Osteoblast (primary cell): ENCODE measurements at regions not wholly inside any gene's neighbourhood (a gene's known extent, or its start where the extent isn't known, plus 50 kb on each side); places are given as distances from the start of the nearest gene placed in this dataset.

Experiments
- DNase-seq: peaks from one replicate; pipeline ENCODE4 v3.0.0; 2011; ENCODE audit warnings: low spot score, mixed read lengths; ENCODE audit not compliant: insufficient read length; ENCODE audit errors: missing footprints
- H2AFZ ChIP-seq: 2 replicates; pipeline ENCODE4 v1.6.0; 2011; ENCODE audit warnings: mild to moderate bottlenecking, low read length
- H3K27ac ChIP-seq: 2 replicates; pipeline ENCODE4 v1.5.1; 2011; ENCODE audit warnings: mild to moderate bottlenecking, low read depth, low read length, moderate library complexity
- H3K27me3 ChIP-seq: 2 replicates; pipeline ENCODE4 v1.6.0; 2012; ENCODE audit warnings: mild to moderate bottlenecking, control low read depth, inconsistent platforms, low read length, moderate library complexity; ENCODE audit not compliant: insufficient read depth
- H3K36me3 ChIP-seq: 2 replicates; pipeline ENCODE4 v1.5.1; 2011; ENCODE audit warnings: mild to moderate bottlenecking, low read length, control low read depth, moderate library complexity; ENCODE audit not compliant: insufficient read depth
- H3K4me1 ChIP-seq: 2 replicates; pipeline ENCODE4 v1.5.1; 2011; ENCODE audit warnings: mild to moderate bottlenecking, low read length, control low read depth, moderate library complexity; ENCODE audit not compliant: insufficient read depth
- H3K4me2 ChIP-seq: 2 replicates; pipeline ENCODE4 v1.6.0; 2011; ENCODE audit warnings: mild to moderate bottlenecking, low read length; ENCODE audit not compliant: insufficient read depth
- H3K4me3 ChIP-seq: fragments of 200-600 bp; sonication (generic); 3 replicates; pipeline ENCODE4 v1.5.1; 2012; ENCODE audit warnings: mild to moderate bottlenecking, low read length, inconsistent platforms; ENCODE audit not compliant: insufficient read depth
- H3K79me2 ChIP-seq: 2 replicates; pipeline ENCODE4 v1.6.0; 2012; ENCODE audit warnings: mild to moderate bottlenecking, low read length, control low read depth, inconsistent platforms; ENCODE audit not compliant: insufficient read depth
- H3K9me3 ChIP-seq: 2 replicates; pipeline ENCODE4 v1.5.1; 2011; ENCODE audit warnings: low read depth, low read length, control low read depth
- H4K20me1 ChIP-seq: 2 replicates; pipeline ENCODE4 v1.6.0; 2012; ENCODE audit warnings: mild to moderate bottlenecking, low read length, control low read depth; ENCODE audit not compliant: insufficient read depth
- TF ChIP-seq, protein P1 (sequence below): IDR thresholded peaks from 2 replicates; pipeline ENCODE4 v1.5.1; 2011; ENCODE audit warnings: mild to moderate bottlenecking, low read depth, low read length, moderate library complexity; ENCODE audit errors: extremely low read depth

GRCh38 chr2:16118611-16119590, 178.6 kb downstream of the MYCN start:
- no peak overlapping the region for H3K4me3 ChIP-seq
- H3K4me2 ChIP-seq = no peak overlapping the region
- DNase-seq = no peak
- no peaks in the 10 kb centered on the region for H3K36me3 ChIP-seq
- no peaks in the 10 kb centered on the region for H4K20me1 ChIP-seq
- no peaks in the 10 kb centered on the region for H3K9me3 ChIP-seq
- no peaks in the 10 kb centered on the region for H3K4me1 ChIP-seq
- no peak overlapping the region for H2AFZ ChIP-seq
- TF ChIP-seq, protein P1, sequence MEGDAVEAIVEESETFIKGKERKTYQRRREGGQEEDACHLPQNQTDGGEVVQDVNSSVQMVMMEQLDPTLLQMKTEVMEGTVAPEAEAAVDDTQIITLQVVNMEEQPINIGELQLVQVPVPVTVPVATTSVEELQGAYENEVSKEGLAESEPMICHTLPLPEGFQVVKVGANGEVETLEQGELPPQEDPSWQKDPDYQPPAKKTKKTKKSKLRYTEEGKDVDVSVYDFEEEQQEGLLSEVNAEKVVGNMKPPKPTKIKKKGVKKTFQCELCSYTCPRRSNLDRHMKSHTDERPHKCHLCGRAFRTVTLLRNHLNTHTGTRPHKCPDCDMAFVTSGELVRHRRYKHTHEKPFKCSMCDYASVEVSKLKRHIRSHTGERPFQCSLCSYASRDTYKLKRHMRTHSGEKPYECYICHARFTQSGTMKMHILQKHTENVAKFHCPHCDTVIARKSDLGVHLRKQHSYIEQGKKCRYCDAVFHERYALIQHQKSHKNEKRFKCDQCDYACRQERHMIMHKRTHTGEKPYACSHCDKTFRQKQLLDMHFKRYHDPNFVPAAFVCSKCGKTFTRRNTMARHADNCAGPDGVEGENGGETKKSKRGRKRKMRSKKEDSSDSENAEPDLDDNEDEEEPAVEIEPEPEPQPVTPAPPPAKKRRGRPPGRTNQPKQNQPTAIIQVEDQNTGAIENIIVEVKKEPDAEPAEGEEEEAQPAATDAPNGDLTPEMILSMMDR = no peak
- no peaks in the 10 kb centered on the region for H3K27me3 ChIP-seq
- H3K27ac ChIP-seq = no peak overlapping the region
- no peaks in the 10 kb centered on the region for H3K79me2 ChIP-seq

GRCh38 chr2:16117791-16118610, 177.7 kb downstream of the MYCN start:
- TF ChIP-seq, protein P1 = no peak
- Histone ChIP-seq H3K36me3 (no peaks in the 10 kb centered on the region), H3K79me2 (no peaks in the 10 kb centered on the region), H2AFZ (no peak overlapping the region), H3K9me3 (no peaks in the 10 kb centered on the region), H3K4me2 (no peak overlapping the region), H3K4me1 (no peaks in the 10 kb centered on the region), H3K27me3 (no peaks in the 10 kb centered on the region), H4K20me1 (no peaks in the 10 kb centered on the region), H3K4me3 (no peak overlapping the region), H3K27ac (no peak overlapping the region)
- no peak for DNase-seq

DNA sequence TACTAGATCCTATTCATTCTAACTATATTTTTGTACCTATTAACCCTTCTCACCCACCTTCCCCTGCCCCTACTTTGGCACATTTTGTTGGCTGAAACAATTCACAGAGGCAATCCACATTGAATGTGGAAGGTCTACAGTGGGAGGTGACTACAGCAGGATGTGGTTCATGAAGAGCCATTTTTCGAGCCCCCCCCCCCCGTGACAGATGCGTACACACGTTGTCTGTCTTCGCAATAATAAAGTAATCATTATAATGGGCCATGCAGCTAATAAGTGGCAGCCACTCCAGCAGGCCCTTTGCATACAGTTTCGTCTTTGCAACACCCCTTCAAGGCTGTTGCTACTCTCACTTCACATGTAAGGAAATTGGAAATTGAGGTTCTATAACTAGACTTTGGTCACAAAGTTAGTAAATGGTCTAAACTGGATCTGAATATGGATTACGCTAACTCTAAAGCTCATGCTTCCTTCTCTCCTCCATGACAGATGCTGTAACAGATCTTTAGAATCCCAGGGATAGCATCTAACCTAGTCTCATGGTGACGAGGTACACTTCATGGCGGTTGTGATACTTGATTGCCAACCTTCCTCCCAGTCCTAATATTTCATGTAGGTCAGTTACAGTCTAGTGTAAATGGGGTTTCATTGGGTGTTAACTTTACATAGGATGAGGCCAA, 176.8 kb downstream of the MYCN start:
- no peak overlapping the region for H3K4me2 ChIP-seq
- H3K4me1 ChIP-seq = no peaks in the 10 kb centered on the region
- no peaks in the 10 kb centered on the region for H3K79me2 ChIP-seq
- H2AFZ ChIP-seq = no peak overlapping the region
- H4K20me1 ChIP-seq = no peaks in the 10 kb centered on the region
- DNase-seq = no peak
- TF ChIP-seq, protein P1 = no peak
- H3K36me3 ChIP-seq = no peaks in the 10 kb centered on the region
- no peaks in the 10 kb centered on the region for H3K9me3 ChIP-seq
- no peak overlapping the region for H3K27ac ChIP-seq
- no peak overlapping the region for H3K4me3 ChIP-seq
- H3K27me3 ChIP-seq = no peaks in the 10 kb centered on the region
